AG04450 (cell line): ENCODE measurements at regions not wholly inside any gene's neighbourhood (a gene's known extent, or its start where the extent isn't known, plus 50 kb on each side); places are given as distances from the start of the nearest gene placed in this dataset.

Experiments used
- CTCF ChIA-PET: fragments of 300-600, 350-600 bp; formaldehyde crosslinking; extraction: SDS; loops from one replicate; lab custom pipeline; 2022; ENCODE audit warnings: antibody characterized with exemption, inconsistent platforms; lab: Charles Lee
- POLR2A ChIA-PET: fragments of 350-600 bp; formaldehyde crosslinking; extraction: SDS; loops from one replicate; lab custom pipeline; 2021; ENCODE audit warnings: antibody characterized with exemption, inconsistent platforms; lab: Yijun Ruan, JAX
- DNase-seq: peaks from one replicate; pipeline ENCODE4 v3.0.0-alpha.2; 2011; ENCODE audit warnings: low read depth, low spot score
- H3K27ac ChIP-seq: one replicate; pipeline ENCODE4 v1.5.1; 2012; ENCODE audit warnings: low read depth, low read length, control low read depth
- H3K27me3 ChIP-seq: one replicate; pipeline ENCODE4 v1.6.0; 2012; ENCODE audit warnings: low read length; ENCODE audit not compliant: control insufficient read depth, insufficient read depth
- H3K4me3 ChIP-seq: 2 replicates; pipeline ENCODE4 v1.5.1; 2011; ENCODE audit warnings: mild to moderate bottlenecking, low read depth, low read length, control low read depth
- H3K9me3 ChIP-seq: 2 replicates; pipeline ENCODE4 v1.5.1; 2012; ENCODE audit warnings: low read length; ENCODE audit not compliant: control insufficient read depth, insufficient read depth
- CTCF ChIP-seq: IDR thresholded peaks from 2 replicates; pipeline ENCODE4 v1.5.1; 2011; ENCODE audit warnings: low read depth, low read length, control low read depth, inconsistent platforms

- ChIA-PET POLR2A (no interaction called here), CTCF (no interaction called here)
- Histone ChIP-seq H3K27ac (no peak overlapping the region), H3K4me3 (no peak overlapping the region), H3K27me3 (no peaks in the 10 kb centered on the region), H3K9me3 (peaks cover 55% of the 10 kb centered on the region)
- no peak for TF ChIP-seq CTCF
- no peak for DNase-seq
Measured at GRCh38 chr7:156019776-156020565, 207.7 kb upstream of the SHH start.

- Histone ChIP-seq H3K27me3 (no peaks in the 10 kb centered on the region), H3K4me3 (no peak overlapping the region), H3K27ac (no peak overlapping the region), H3K9me3 (peaks cover 60% of the 10 kb centered on the region)
- no peak for DNase-seq
- ChIA-PET POLR2A (no interaction called here), CTCF (no interaction called here)
- no peak for TF ChIP-seq CTCF
Measured at GRCh38 chr7:156019308-156019707, 207.0 kb upstream of the SHH start.

- no peak overlapping the region for H3K27ac ChIP-seq
- ChIA-PET CTCF (no interaction called here), POLR2A (no interaction called here)
- H3K9me3 ChIP-seq = peaks cover 52% of the 10 kb centered on the region
- no peak overlapping the region for H3K4me3 ChIP-seq
- no peak for TF ChIP-seq CTCF
- H3K27me3 ChIP-seq = no peaks in the 10 kb centered on the region
- DNase-seq = no peak
Measured at GRCh38 chr7:156017916-156018700, 205.8 kb upstream of the SHH start.

- Histone ChIP-seq H3K27me3 (no peaks in the 10 kb centered on the region), H3K4me3 (no peak overlapping the region), H3K9me3 (peaks cover 45% of the 10 kb centered on the region), H3K27ac (no peak overlapping the region)
- DNase-seq = no peak
- ChIA-PET CTCF (no interaction called here), POLR2A (no interaction called here)
- no peak for TF ChIP-seq CTCF
Measured at GRCh38 chr7:156017431-156017830, 205.2 kb upstream of the SHH start.
